ENCODE measurements at regions not wholly inside any gene's neighbourhood (a gene's known extent, or its start where the extent isn't known, plus 50 kb on each side); places are given as distances from the start of the nearest gene placed in this dataset.
A peak's percentile ranks its signal among the peaks of the same experiment; 100 is the strongest.

GRCh38 chr1:69045572-69045971, 522.1 kb upstream of the LRRC7 start:
- DNase-seq (ENCODE audit: low read depth): no peak
- H3K4me3 ChIP-seq (ENCODE audit: low read length): no peak overlapping the region
- TF ChIP-seq CTCF (conservative IDR thresholded peaks at IDR 0.05; ENCODE audit: low read depth, low read length): no peak

GRCh38 chr1:69055194-69055593, 512.5 kb upstream of the LRRC7 start:
- no peak overlapping the region for H3K4me3 ChIP-seq (ENCODE audit: low read length)
- TF ChIP-seq CTCF (conservative IDR thresholded peaks at IDR 0.05; ENCODE audit: low read depth, low read length): no peak
- peak; percentile 1 for DNase-seq (ENCODE audit: low read depth)

- no peak for DNase-seq (ENCODE audit: low read depth)
- H3K4me3 ChIP-seq (ENCODE audit: low read length): no peak overlapping the region
Observed at GRCh38 chr1:69058454-69058853, 509.3 kb upstream of the LRRC7 start.

GRCh38 chr1:69070660-69071373, 496.9 kb upstream of the LRRC7 start:
- no peak for TF ChIP-seq CTCF (conservative IDR thresholded peaks at IDR 0.05; ENCODE audit: low read depth, low read length)
- no peak overlapping the region for H3K4me3 ChIP-seq (ENCODE audit: low read length)
- DNase-seq (ENCODE audit: low read depth): no peak

More at GRCh38 chr1:69058454-69058853, 509.3 kb upstream of the LRRC7 start:
- TF ChIP-seq CTCF (conservative IDR thresholded peaks at IDR 0.05; ENCODE audit: low read depth, low read length): no peak

GRCh38 chr1:69073176-69073575, 494.5 kb upstream of the LRRC7 start:
- DNase-seq (ENCODE audit: low read depth): no peak

GRCh38 chr1:69076631-69077030, 491.1 kb upstream of the LRRC7 start:
- no peak for TF ChIP-seq CTCF (conservative IDR thresholded peaks at IDR 0.05; ENCODE audit: low read depth, low read length)
- DNase-seq (ENCODE audit: low read depth): no peak
- no peak overlapping the region for H3K4me3 ChIP-seq (ENCODE audit: low read length)

More at GRCh38 chr1:69073176-69073575, 494.5 kb upstream of the LRRC7 start:
- H3K4me3 ChIP-seq (ENCODE audit: low read length): no peak overlapping the region
- TF ChIP-seq CTCF (conservative IDR thresholded peaks at IDR 0.05; ENCODE audit: low read depth, low read length): no peak

- TF ChIP-seq CTCF (conservative IDR thresholded peaks at IDR 0.05; ENCODE audit: low read depth, low read length): no peak
- DNase-seq (ENCODE audit: low read depth): no peak
- no peak overlapping the region for H3K4me3 ChIP-seq (ENCODE audit: low read length)
Observed at GRCh38 chr1:69077198-69077597, 490.5 kb upstream of the LRRC7 start.

Measured in retinal pigment epithelial cell (primary cell).